Activated CD4-positive, alpha-beta memory T cell treated with anti-CD3 and anti-CD28 coated beads for 36 hours (primary cell): ENCODE measurements at regions not wholly inside any gene's neighbourhood (a gene's known extent, or its start where the extent isn't known, plus 50 kb on each side); places are given as distances from the start of the nearest gene placed in this dataset.
"Not testable (repeated sequence)": the region's sequence is repeated elsewhere in the genome, so short reads cannot be mapped to it uniquely, and the experiment has no call there.

ENCODE experiments used
- CTCF ChIA-PET: fragments of 350-600 bp; sonication (Branson Sonifier 250); formaldehyde crosslinking; loops from one replicate; lab custom pipeline; 2021; ENCODE audit warnings: antibody characterized with exemption, inconsistent platforms; lab: Charles Lee
- POLR2A ChIA-PET: fragments of 350-600 bp; sonication (Branson Sonifier 250); formaldehyde crosslinking; loops from one replicate; lab custom pipeline; 2021; ENCODE audit warnings: antibody characterized with exemption; lab: Charles Lee
- DNase-seq: peaks from one replicate; pipeline ENCODE4 v3.0.0-alpha.2; 2020
- H3K27ac Mint-ChIP-seq: one replicate; pipeline ENCODE4 v1.8.0; 2021; ENCODE audit warnings: mixed read lengths
- H3K27me3 Mint-ChIP-seq: one replicate; pipeline ENCODE4 v1.8.0; 2021; ENCODE audit warnings: mixed read lengths
- H3K36me3 Mint-ChIP-seq: one replicate; pipeline ENCODE4 v1.8.0; 2021; ENCODE audit warnings: mixed read lengths
- H3K4me1 Mint-ChIP-seq: one replicate; pipeline ENCODE4 v1.8.0; 2021; ENCODE audit warnings: low read depth, mixed read lengths
- H3K4me3 Mint-ChIP-seq: one replicate; pipeline ENCODE4 v1.8.0; 2021; ENCODE audit warnings: mild to moderate bottlenecking, mixed read lengths
- H3K9me3 Mint-ChIP-seq: one replicate; pipeline ENCODE4 v1.8.0; 2021; ENCODE audit warnings: mixed read lengths
- intact Hi-C: fragments of 100-400 bp; cut with micrococcal nuclease; formaldehyde crosslinking; loops from one replicate; pipeline ENCODE4 v1.15.1; 2023

GRCh38 chr10:61580608-61581007 is 82.1 kb upstream of the CABCOCO1 start:
- DNase-seq, result no peak
- Mint-ChIP-seq H3K27ac (no peak overlapping the region), H3K36me3 (no peaks in the 10 kb centered on the region), H3K27me3 (peaks cover 3% of the 10 kb centered on the region), H3K4me1 (no peaks in the 10 kb centered on the region), H3K4me3 (no peak overlapping the region), H3K9me3 (no peaks in the 10 kb centered on the region)
- intact Hi-C loops, result no loop called here
- ChIA-PET CTCF (no interaction called here), POLR2A (no interaction called here)

GRCh38 chr10:61570204-61570603 is 92.5 kb upstream of the CABCOCO1 start:
- H3K9me3 Mint-ChIP-seq, DNase-seq, H3K36me3 Mint-ChIP-seq, intact Hi-C loops, H3K4me1 Mint-ChIP-seq, POLR2A ChIA-PET, H3K27ac Mint-ChIP-seq, H3K4me3 Mint-ChIP-seq, H3K27me3 Mint-ChIP-seq, CTCF ChIA-PET: not testable (repeated sequence)

- peaks cover 6% of the 10 kb centered on the region for H3K9me3 Mint-ChIP-seq
- H3K4me3 Mint-ChIP-seq, result no peak overlapping the region
- ChIA-PET POLR2A (no interaction called here), CTCF (no interaction called here)
- H3K27me3 Mint-ChIP-seq, result peaks cover 7% of the 10 kb centered on the region
- H3K27ac Mint-ChIP-seq, result no peak overlapping the region
- intact Hi-C loops, result no loop called here
- no peak for DNase-seq
- H3K36me3 Mint-ChIP-seq, result peaks cover 2% of the 10 kb centered on the region
- no peaks in the 10 kb centered on the region for H3K4me1 Mint-ChIP-seq
Measured at GRCh38 chr10:61567729-61568128, 95.0 kb upstream of the CABCOCO1 start.

GRCh38 chr10:61565819-61566560 is 96.7 kb upstream of the CABCOCO1 start:
- DNase-seq, result no peak
- no peak overlapping the region for H3K4me3 Mint-ChIP-seq
- ChIA-PET POLR2A (no interaction called here), CTCF (no interaction called here)
- no peak overlapping the region for H3K27ac Mint-ChIP-seq
- H3K4me1 Mint-ChIP-seq, result no peaks in the 10 kb centered on the region
- peaks cover 6% of the 10 kb centered on the region for H3K9me3 Mint-ChIP-seq
- no peaks in the 10 kb centered on the region for H3K27me3 Mint-ChIP-seq
- H3K36me3 Mint-ChIP-seq, result peaks cover 2% of the 10 kb centered on the region
- intact Hi-C loops, result no loop called here

- POLR2A ChIA-PET, result no interaction called here
- Mint-ChIP-seq H3K4me1 (no peaks in the 10 kb centered on the region), H3K36me3 (no peaks in the 10 kb centered on the region), H3K4me3 (no peak overlapping the region), H3K9me3 (no peaks in the 10 kb centered on the region), H3K27ac (no peak overlapping the region), H3K27me3 (no peaks in the 10 kb centered on the region)
- CTCF ChIA-PET, result no interaction called here
- intact Hi-C loops, result no loop called here
- no peak for DNase-seq
Measured at GRCh38 chr10:61564444-61564843, 98.3 kb upstream of the CABCOCO1 start.

- no peaks in the 10 kb centered on the region for H3K4me1 Mint-ChIP-seq
- H3K9me3 Mint-ChIP-seq, result no peaks in the 10 kb centered on the region
- H3K27me3 Mint-ChIP-seq, result peaks cover 4% of the 10 kb centered on the region
- ChIA-PET POLR2A (no interaction called here), CTCF (no interaction called here)
- H3K36me3 Mint-ChIP-seq, result no peaks in the 10 kb centered on the region
- intact Hi-C loops, result no loop called here
- no peak overlapping the region for H3K4me3 Mint-ChIP-seq
- no peak for DNase-seq
- H3K27ac Mint-ChIP-seq, result no peak overlapping the region
Measured at GRCh38 chr10:61559615-61560014, 103.1 kb upstream of the CABCOCO1 start.

- intact Hi-C loops, result no loop called here
- POLR2A ChIA-PET, result no interaction called here
- H3K36me3 Mint-ChIP-seq, result no peaks in the 10 kb centered on the region
- H3K4me3 Mint-ChIP-seq, result no peak overlapping the region
- no peak overlapping the region for H3K27ac Mint-ChIP-seq
- H3K4me1 Mint-ChIP-seq, result no peaks in the 10 kb centered on the region
- no peaks in the 10 kb centered on the region for H3K9me3 Mint-ChIP-seq
- peaks cover 4% of the 10 kb centered on the region for H3K27me3 Mint-ChIP-seq
- CTCF ChIA-PET, result no interaction called here
- DNase-seq, result no peak
Measured at GRCh38 chr10:61558188-61558587, 104.5 kb upstream of the CABCOCO1 start.

- ChIA-PET POLR2A (no interaction called here), CTCF (no interaction called here)
- peaks cover 4% of the 10 kb centered on the region for H3K27me3 Mint-ChIP-seq
- DNase-seq, result no peak
- H3K36me3 Mint-ChIP-seq, result no peaks in the 10 kb centered on the region
- no peak overlapping the region for H3K27ac Mint-ChIP-seq
- H3K4me3 Mint-ChIP-seq, result no peak overlapping the region
- H3K9me3 Mint-ChIP-seq, result no peaks in the 10 kb centered on the region
- intact Hi-C loops, result no loop called here
- H3K4me1 Mint-ChIP-seq, result no peaks in the 10 kb centered on the region
Measured at GRCh38 chr10:61554925-61555324, 101.7 kb upstream of the TMEM26 start.

GRCh38 chr10:61549861-61550260 is 96.7 kb upstream of the TMEM26 start:
- ChIA-PET CTCF (no interaction called here), POLR2A (no interaction called here)
- Mint-ChIP-seq H3K36me3 (no peaks in the 10 kb centered on the region), H3K27me3 (no peaks in the 10 kb centered on the region), H3K9me3 (no peaks in the 10 kb centered on the region), H3K4me1 (no peaks in the 10 kb centered on the region), H3K4me3 (no peak overlapping the region), H3K27ac (no peak overlapping the region)
- no peak for DNase-seq
- intact Hi-C loops, result no loop called here

- Mint-ChIP-seq H3K4me1 (no peaks in the 10 kb centered on the region), H3K9me3 (no peaks in the 10 kb centered on the region), H3K27me3 (no peaks in the 10 kb centered on the region), H3K27ac (no peak overlapping the region), H3K36me3 (no peaks in the 10 kb centered on the region), H3K4me3 (no peak overlapping the region)
- CTCF ChIA-PET, result no interaction called here
- no peak for DNase-seq
- intact Hi-C loops, result no loop called here
- POLR2A ChIA-PET, result no interaction called here
Measured at GRCh38 chr10:61548364-61548763, 95.2 kb upstream of the TMEM26 start.

GRCh38 chr10:61547297-61547696 is 94.1 kb upstream of the TMEM26 start:
- no peaks in the 10 kb centered on the region for H3K9me3 Mint-ChIP-seq
- ChIA-PET POLR2A (no interaction called here), CTCF (interaction anchor here (0.6 kb wide), 1 partner anchor 30 kb away, joined by 3 read pairs; no protein-coding TSS in a partner anchor)
- intact Hi-C loops, result no loop called here
- H3K27ac Mint-ChIP-seq, result no peak overlapping the region
- H3K36me3 Mint-ChIP-seq, result no peaks in the 10 kb centered on the region
- no peak overlapping the region for H3K4me3 Mint-ChIP-seq
- H3K27me3 Mint-ChIP-seq, result no peaks in the 10 kb centered on the region
- DNase-seq, result no peak
- H3K4me1 Mint-ChIP-seq, result no peaks in the 10 kb centered on the region

- DNase-seq, result no peak
- intact Hi-C loops, result no loop called here
- POLR2A ChIA-PET, result no interaction called here
- no peaks in the 10 kb centered on the region for H3K4me1 Mint-ChIP-seq
- H3K9me3 Mint-ChIP-seq, result no peaks in the 10 kb centered on the region
- H3K36me3 Mint-ChIP-seq, result no peaks in the 10 kb centered on the region
- no peak overlapping the region for H3K27ac Mint-ChIP-seq
- H3K27me3 Mint-ChIP-seq, result no peaks in the 10 kb centered on the region
- CTCF ChIA-PET, result no interaction called here
- no peak overlapping the region for H3K4me3 Mint-ChIP-seq
Measured at GRCh38 chr10:61545170-61545569, 92.0 kb upstream of the TMEM26 start.

GRCh38 chr10:61543831-61544230 is 90.7 kb upstream of the TMEM26 start:
- ChIA-PET CTCF (no interaction called here), POLR2A (no interaction called here)
- no peaks in the 10 kb centered on the region for H3K9me3 Mint-ChIP-seq
- no peak for DNase-seq
- H3K4me1 Mint-ChIP-seq, result no peaks in the 10 kb centered on the region
- peaks cover 2% of the 10 kb centered on the region for H3K27me3 Mint-ChIP-seq
- H3K36me3 Mint-ChIP-seq, result no peaks in the 10 kb centered on the region
- intact Hi-C loops, result no loop called here
- H3K4me3 Mint-ChIP-seq, result no peak overlapping the region
- H3K27ac Mint-ChIP-seq, result no peak overlapping the region
